ENCODE measurements at regions not wholly inside any gene's neighbourhood (a gene's known extent, or its start where the extent isn't known, plus 50 kb on each side); places are given as distances from the start of the nearest gene placed in this dataset.

DNA sequence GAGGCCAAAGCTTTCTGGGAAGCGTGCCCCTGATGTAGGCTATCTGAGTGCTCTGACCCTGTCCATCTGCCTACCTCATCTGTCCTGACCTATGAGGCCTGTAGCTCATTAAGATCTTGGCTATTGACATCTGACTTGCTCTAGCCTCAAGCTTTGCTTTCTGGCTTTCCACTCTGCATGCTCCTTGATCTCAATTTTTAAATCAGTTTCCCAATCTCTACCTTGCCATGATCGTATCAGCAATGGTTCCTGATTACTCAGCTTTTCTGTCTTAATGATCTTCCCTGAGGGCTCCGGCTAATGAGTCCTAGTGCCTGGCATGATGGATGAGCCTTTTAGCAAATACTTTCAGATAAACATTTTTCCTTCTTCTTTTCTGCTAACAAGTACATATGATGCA is 262.0 kb downstream of the NDFIP2 start:
- no peaks in the 10 kb centered on the region for H3K27me3 ChIP-seq (replicated peaks in 1 of 7)
- 85 to 94% (median 87%) methylated on average over 3 of the region's 3 CpGs for WGBS, 5 donors

DNA sequence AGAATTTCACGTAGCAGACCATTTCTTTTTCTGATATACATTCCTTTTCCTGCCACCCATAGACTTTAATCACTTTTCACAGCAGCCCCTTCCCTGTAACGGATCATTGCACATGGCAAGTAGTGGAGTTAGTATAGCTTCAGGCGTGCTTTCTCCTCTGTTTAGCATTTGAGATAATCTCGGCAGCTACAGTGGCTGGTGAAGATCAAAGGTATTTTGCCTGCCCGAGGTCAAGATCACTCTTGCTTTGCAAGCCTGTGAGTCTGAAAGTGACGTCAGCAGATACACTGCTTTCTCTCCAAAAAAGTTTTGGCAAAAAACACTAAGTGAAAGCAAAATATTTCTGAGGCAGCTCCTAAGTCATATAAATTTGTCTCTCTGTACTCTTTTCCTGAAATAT is 260.0 kb downstream of the NDFIP2 start:
- intact Hi-C loops (cut with DNase I; ENCODE audit: low total_unique reads): no loop called here
- Histone ChIP-seq H3K9me3 (no peaks in the 10 kb centered on the region), H3K27ac (no peak overlapping the region), H3K4me3 (no peak overlapping the region), H3K27me3 (replicated peaks in 1 of 7) (no peaks in the 10 kb centered on the region), H3K4me1 (no peaks in the 10 kb centered on the region), H3K36me3 (no peaks in the 10 kb centered on the region)
- 68 to 81% (median 71%) methylated on average over 6 of the region's 6 CpGs for WGBS, 5 donors
- no peak for DNase-seq
- TF ChIP-seq POLR2AphosphoS5 (IDR thresholded peaks at IDR 0.05) (no peak), POLR2A (IDR thresholded peaks at IDR 0.05) (no peak)
- TF ChIP-seq, protein P1, sequence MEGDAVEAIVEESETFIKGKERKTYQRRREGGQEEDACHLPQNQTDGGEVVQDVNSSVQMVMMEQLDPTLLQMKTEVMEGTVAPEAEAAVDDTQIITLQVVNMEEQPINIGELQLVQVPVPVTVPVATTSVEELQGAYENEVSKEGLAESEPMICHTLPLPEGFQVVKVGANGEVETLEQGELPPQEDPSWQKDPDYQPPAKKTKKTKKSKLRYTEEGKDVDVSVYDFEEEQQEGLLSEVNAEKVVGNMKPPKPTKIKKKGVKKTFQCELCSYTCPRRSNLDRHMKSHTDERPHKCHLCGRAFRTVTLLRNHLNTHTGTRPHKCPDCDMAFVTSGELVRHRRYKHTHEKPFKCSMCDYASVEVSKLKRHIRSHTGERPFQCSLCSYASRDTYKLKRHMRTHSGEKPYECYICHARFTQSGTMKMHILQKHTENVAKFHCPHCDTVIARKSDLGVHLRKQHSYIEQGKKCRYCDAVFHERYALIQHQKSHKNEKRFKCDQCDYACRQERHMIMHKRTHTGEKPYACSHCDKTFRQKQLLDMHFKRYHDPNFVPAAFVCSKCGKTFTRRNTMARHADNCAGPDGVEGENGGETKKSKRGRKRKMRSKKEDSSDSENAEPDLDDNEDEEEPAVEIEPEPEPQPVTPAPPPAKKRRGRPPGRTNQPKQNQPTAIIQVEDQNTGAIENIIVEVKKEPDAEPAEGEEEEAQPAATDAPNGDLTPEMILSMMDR (IDR thresholded peaks at IDR 0.05 in 8 of 11, conservative IDR thresholded peaks at IDR 0.05 in 3 of 11): no peak

More for the DNA sequence above, 262.0 kb downstream of the NDFIP2 start:
- intact Hi-C loops (cut with DNase I; ENCODE audit: low total_unique reads): no loop called here
- Histone ChIP-seq H3K36me3 (no peaks in the 10 kb centered on the region), H3K27ac (no peak overlapping the region), H3K9me3 (no peaks in the 10 kb centered on the region), H3K4me1 (no peaks in the 10 kb centered on the region), H3K4me3 (no peak overlapping the region)
- no peak for DNase-seq
- TF ChIP-seq POLR2A (IDR thresholded peaks at IDR 0.05) (no peak), POLR2AphosphoS5 (IDR thresholded peaks at IDR 0.05) (no peak)
- TF ChIP-seq, protein P1 (IDR thresholded peaks at IDR 0.05 in 8 of 11, conservative IDR thresholded peaks at IDR 0.05 in 3 of 11): no peak

- no peak for DNase-seq
- Histone ChIP-seq H3K4me1 (no peaks in the 10 kb centered on the region), H3K27me3 (replicated peaks in 1 of 7) (no peaks in the 10 kb centered on the region), H3K27ac (no peak overlapping the region), H3K4me3 (no peak overlapping the region), H3K36me3 (no peaks in the 10 kb centered on the region), H3K9me3 (no peaks in the 10 kb centered on the region)
- TF ChIP-seq, protein P1 (IDR thresholded peaks at IDR 0.05 in 8 of 11, conservative IDR thresholded peaks at IDR 0.05 in 3 of 11): no peak
- no peak for TF ChIP-seq POLR2A (IDR thresholded peaks at IDR 0.05)
- TF ChIP-seq POLR2AphosphoS5 (IDR thresholded peaks at IDR 0.05): no peak
- intact Hi-C loops (cut with DNase I; ENCODE audit: low total_unique reads): no loop called here
- WGBS, 5 donors: 78 to 100% (median 89%) methylated on average over 1 of the region's 1 CpG
Observed at GRCh38 chr13:79736356-79736755, 255.4 kb downstream of the NDFIP2 start.

DNA sequence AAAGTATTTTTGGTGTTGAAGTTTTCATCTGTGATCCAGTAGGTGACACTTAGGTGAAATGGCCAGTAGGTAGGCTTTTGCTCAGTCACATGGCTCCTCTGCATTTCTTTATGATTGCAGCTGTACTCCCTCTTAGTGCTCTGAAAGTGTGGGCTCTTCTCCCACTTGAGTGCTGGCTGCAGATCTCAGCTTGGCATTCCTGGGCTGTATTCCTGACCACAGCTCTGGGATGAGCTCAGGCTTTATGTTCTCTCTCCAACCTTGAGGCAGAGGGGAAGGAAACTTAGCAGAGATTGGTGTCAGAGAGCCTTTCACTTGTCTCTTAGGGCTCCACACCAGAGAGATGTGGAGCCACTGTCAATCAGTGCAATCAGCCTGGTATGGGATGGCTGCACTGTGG is 254.3 kb downstream of the NDFIP2 start:
- intact Hi-C loops (cut with DNase I; ENCODE audit: low total_unique reads): no loop called here
- H3K27me3 ChIP-seq (replicated peaks in 1 of 7): no peaks in the 10 kb centered on the region
- TF ChIP-seq POLR2AphosphoS5 (IDR thresholded peaks at IDR 0.05) (no peak), POLR2A (IDR thresholded peaks at IDR 0.05) (no peak)
- TF ChIP-seq, protein P1 (IDR thresholded peaks at IDR 0.05 in 8 of 11, conservative IDR thresholded peaks at IDR 0.05 in 3 of 11): no peak
- no peaks in the 10 kb centered on the region for H3K36me3 ChIP-seq
- no peak overlapping the region for H3K27ac ChIP-seq
- no peaks in the 10 kb centered on the region for H3K9me3 ChIP-seq
- no peak for DNase-seq
- no peaks in the 10 kb centered on the region for H3K4me1 ChIP-seq
- H3K4me3 ChIP-seq: no peak overlapping the region

All from spleen (tissue), 11 donors.